H1 (cell line): ENCODE measurements at regions not wholly inside any gene's neighbourhood (a gene's known extent, or its start where the extent isn't known, plus 50 kb on each side); places are given as distances from the start of the nearest gene placed in this dataset.

Experiments used
- CTCF ChIA-PET: fragments of 300-600 bp; sonication (Branson Sonifier 250); formaldehyde crosslinking; loops from one replicate; lab custom pipeline; 2021; ENCODE audit not compliant: partially characterized antibody; lab: Charles Lee
- POLR2A ChIA-PET: fragments of 300-600 bp; sonication (Branson Sonifier 250); formaldehyde crosslinking; loops from one replicate; lab custom pipeline; 2021; ENCODE audit warnings: inconsistent platforms; ENCODE audit not compliant: partially characterized antibody; lab: Charles Lee
- DNase-seq, 2 experiments: peaks; one replicate each; pipeline versions ENCODE4 v3.0.0 to v3.0.0-alpha.2; 2010 to 2022; ENCODE audit warnings: low spot score in 2 of 2, low read depth in 1 of 2, mixed read lengths in 1 of 2
- FAIRE-seq: peaks from 2 replicates; lab custom pipeline; 2011; peaks lifted over from hg19 to GRCh38; lab: Jason Lieb, UNC
- H2AFZ ChIP-seq: 2 replicates; pipeline ENCODE4 v1.8.1; 2012; ENCODE audit warnings: low read length, inconsistent platforms
- H2AK5ac ChIP-seq: 2 replicates; pipeline ENCODE4 v1.6.1; 2013; ENCODE audit warnings: low read depth, low read length
- H2BK120ac ChIP-seq: replicated peaks from 2 replicates; pipeline ENCODE3; 2013; ENCODE audit warnings: low read depth, low read length, inconsistent platforms
- H2BK12ac ChIP-seq: 2 replicates; pipeline ENCODE4 v1.6.1; 2013; ENCODE audit warnings: low read depth, low read length
- H2BK15ac ChIP-seq: 2 replicates; pipeline ENCODE4 v1.6.1; 2013; ENCODE audit warnings: low read length
- H2BK20ac ChIP-seq: 2 replicates; pipeline ENCODE4 v1.6.1; 2013; ENCODE audit warnings: low read length
- H2BK5ac ChIP-seq: 2 replicates; pipeline ENCODE4 v1.6.1; 2013; ENCODE audit warnings: low read depth, low read length
- H3K14ac ChIP-seq: 2 replicates; pipeline ENCODE4 v1.6.1; 2013; ENCODE audit warnings: inconsistent platforms; ENCODE audit not compliant: insufficient read length
- H3K18ac ChIP-seq: 2 replicates; pipeline ENCODE4 v1.6.1; 2013; ENCODE audit warnings: low read length; ENCODE audit errors: extremely low read depth
- H3K23ac ChIP-seq: 2 replicates; pipeline ENCODE4 v1.6.1; 2013; ENCODE audit warnings: inconsistent platforms; ENCODE audit not compliant: insufficient read length
- H3K23me2 ChIP-seq: 2 replicates; pipeline ENCODE4 v1.6.1; 2013; ENCODE audit warnings: low read depth, low read length
- H3K27ac ChIP-seq: 2 replicates; pipeline ENCODE4 v1.6.1; 2011; ENCODE audit warnings: low read depth, low read length, inconsistent platforms
- H3K27me3 ChIP-seq, 4 experiments: replicated peaks in 1 of 4; 1 replicate in 1 of 4; 2 replicates in 3 of 4; pipeline versions ENCODE4 v1.6.1 to v1.8.1; 2011 to 2013; ENCODE audit warnings: low read length in 3 of 4, mild to moderate bottlenecking in 3 of 4, inconsistent platforms in 2 of 4, mixed read lengths in 2 of 4, moderate library complexity in 1 of 4; ENCODE audit not compliant: control insufficient read depth in 3 of 4, insufficient read depth in 3 of 4; ENCODE audit errors: extremely low read depth in 1 of 4
- H3K36me3 ChIP-seq, 4 experiments: 2 replicates each; pipeline versions ENCODE4 v1.6.1 to v1.8.1; 2011 to 2013; ENCODE audit warnings: mild to moderate bottlenecking in 4 of 4, low read length in 3 of 4, moderate library complexity in 2 of 4, control low read depth in 1 of 4, inconsistent platforms in 1 of 4; ENCODE audit not compliant: insufficient read depth in 4 of 4, control insufficient read depth in 2 of 4
- H3K4ac ChIP-seq: replicated peaks from 2 replicates; pipeline ENCODE3; 2013; ENCODE audit warnings: low read length, low read depth, mixed read lengths, inconsistent platforms; ENCODE audit not compliant: insufficient read length
- H3K4me1 ChIP-seq, 4 experiments: replicated peaks in 1 of 4; 1 replicate in 1 of 4; 2 replicates in 3 of 4; pipeline versions ENCODE4 v1.6.1 to v1.8.1; 2011 to 2013; ENCODE audit warnings: low read length in 3 of 4, inconsistent platforms in 2 of 4, mixed read lengths in 1 of 4; ENCODE audit not compliant: insufficient read depth in 4 of 4, control insufficient read depth in 3 of 4
- H3K4me2 ChIP-seq, 2 experiments: 2 replicates each; pipeline versions ENCODE4 v1.6.1 to v1.8.1; 2011 to 2013; ENCODE audit warnings: low read depth in 2 of 2, low read length in 2 of 2, control low read depth in 1 of 2, inconsistent platforms in 1 of 2, mild to moderate bottlenecking in 1 of 2; ENCODE audit not compliant: insufficient read depth in 1 of 2
- H3K4me3 ChIP-seq, 4 experiments: fragments of 200-600, 300-600 bp in 1 of 4; sonication (generic), shearing (Covaris generic), sonication (Bioruptor Twin) in 1 of 4; 2 replicates each; pipeline versions ENCODE4 v1.5.1 to v1.8.1; 2011 to 2016; ENCODE audit warnings: low read length in 4 of 4, low read depth in 3 of 4, control low read depth in 2 of 4, inconsistent platforms in 2 of 4, mild to moderate bottlenecking in 2 of 4, mixed read lengths in 1 of 4, moderate library complexity in 1 of 4; ENCODE audit not compliant: insufficient read depth in 2 of 4; ENCODE audit errors: extremely low read depth in 1 of 4
- H3K56ac ChIP-seq: replicated peaks from 2 replicates; pipeline ENCODE3; 2013; ENCODE audit warnings: low read depth, mild to moderate bottlenecking, mixed read lengths, low read length, inconsistent platforms; ENCODE audit not compliant: insufficient read length
- H3K79me1 ChIP-seq: 2 replicates; pipeline ENCODE4 v1.6.1; 2013; ENCODE audit warnings: low read depth, low read length, control low read depth
- H3K79me2 ChIP-seq, 2 experiments: 2 replicates each; pipeline versions ENCODE4 v1.6.1 to v1.8.1; 2012 to 2013; ENCODE audit warnings: low read length in 2 of 2, mild to moderate bottlenecking in 2 of 2, inconsistent platforms in 1 of 2; ENCODE audit not compliant: insufficient read depth in 2 of 2, control insufficient read depth in 1 of 2
- H3K9ac ChIP-seq, 4 experiments: replicated peaks in 1 of 4; 1 replicate in 1 of 4; 2 replicates in 3 of 4; pipeline versions ENCODE4 v1.6.1 to v1.8.1; 2011 to 2013; ENCODE audit warnings: low read depth in 3 of 4, low read length in 3 of 4, control low read depth in 2 of 4, mild to moderate bottlenecking in 2 of 4, moderate library complexity in 2 of 4, inconsistent platforms in 1 of 4; ENCODE audit errors: extremely low read depth in 1 of 4
- H3K9me3 ChIP-seq, 2 experiments: 2 replicates each; pipeline versions ENCODE4 v1.6.1 to v1.8.1; 2012 to 2013; ENCODE audit warnings: mild to moderate bottlenecking in 2 of 2, moderate library complexity in 2 of 2, control low read depth in 1 of 2, inconsistent platforms in 1 of 2, low read depth in 1 of 2, low read length in 1 of 2, mixed read lengths in 1 of 2; ENCODE audit not compliant: insufficient read depth in 2 of 2
- H4K20me1 ChIP-seq, 2 experiments: replicated peaks in 1 of 2; 2 replicates each; pipeline versions ENCODE3 to v1.8.1; 2011 to 2013; ENCODE audit warnings: inconsistent platforms in 2 of 2, low read length in 2 of 2, mild to moderate bottlenecking in 1 of 2; ENCODE audit not compliant: insufficient read depth in 2 of 2, control insufficient read depth in 1 of 2
- H4K5ac ChIP-seq: 2 replicates; pipeline ENCODE4 v1.6.1; 2013; ENCODE audit warnings: low read length, low read depth, mixed read lengths, inconsistent platforms; ENCODE audit not compliant: insufficient read length
- H4K8ac ChIP-seq: 2 replicates; pipeline ENCODE4 v1.8.0; 2013; ENCODE audit warnings: mild to moderate bottlenecking, moderate library complexity, low read length, inconsistent platforms; ENCODE audit not compliant: insufficient read depth; ENCODE audit errors: extremely low read depth
- H4K91ac ChIP-seq: replicated peaks from 2 replicates; pipeline ENCODE3; 2013; ENCODE audit warnings: low read length, mixed read lengths, inconsistent platforms; ENCODE audit not compliant: insufficient read length
- CBX8 ChIP-seq: fragments of 300-800, 300-1000 bp; sonication (generic); IDR thresholded peaks from 2 replicates; pipeline ENCODE4 v1.7.1; 2016; ENCODE audit warnings: low read depth, low read length, borderline replicate concordance
- KDM1A ChIP-seq: fragments of 200-600, 300-600 bp; sonication (generic); IDR thresholded peaks from 2 replicates; pipeline ENCODE4 v1.7.1; 2016; ENCODE audit warnings: mild to moderate bottlenecking, low read length, borderline replicate concordance
- MAFK ChIP-seq: IDR thresholded peaks from 2 replicates; pipeline ENCODE4 v1.6.1; 2012; ENCODE audit warnings: low read depth, mild to moderate bottlenecking, improper control_type of control experiment, low read length
- SAP30 ChIP-seq: fragments of 300-600 bp; sonication (generic); IDR thresholded peaks from 2 replicates; pipeline ENCODE4 v1.7.1; 2012; ENCODE audit warnings: low read length, moderate library complexity, mild to moderate bottlenecking, inconsistent platforms; ENCODE audit not compliant: insufficient read depth, insufficient replicate concordance
- SRF ChIP-seq: IDR thresholded peaks from 2 replicates; pipeline ENCODE4 v1.6.1; 2011; ENCODE audit warnings: mild to moderate bottlenecking, low read depth, low read length, moderate library complexity
- WGBS, 2 experiments: shearing (Covaris generic) in 1 of 2; methylation state at CpG; one replicate each; pipeline versions ENCODE4 v1.1.6 to v1.1.7; 2013 to 2015; ENCODE audit warnings: low lambda C conversion rate in 2 of 2, mixed read lengths in 2 of 2, inconsistent platforms in 1 of 2, low coverage in 1 of 2, missing lambda C conversion rate in 1 of 2; ENCODE audit not compliant: insufficient replicate concordance in 2 of 2, insufficient coverage in 1 of 2, insufficient read length in 1 of 2; ENCODE audit errors: extremely low coverage in 1 of 2, missing lambda C conversion rate in 1 of 2; 5-methylcytosine and 5-hydroxymethylcytosine counted together
- TF ChIP-seq, protein P1 (sequence below): IDR thresholded peaks from 2 replicates; pipeline ENCODE4 v1.6.1; 2011; ENCODE audit warnings: low read depth, mild to moderate bottlenecking, low read length; ENCODE audit not compliant: insufficient read depth

DNA sequence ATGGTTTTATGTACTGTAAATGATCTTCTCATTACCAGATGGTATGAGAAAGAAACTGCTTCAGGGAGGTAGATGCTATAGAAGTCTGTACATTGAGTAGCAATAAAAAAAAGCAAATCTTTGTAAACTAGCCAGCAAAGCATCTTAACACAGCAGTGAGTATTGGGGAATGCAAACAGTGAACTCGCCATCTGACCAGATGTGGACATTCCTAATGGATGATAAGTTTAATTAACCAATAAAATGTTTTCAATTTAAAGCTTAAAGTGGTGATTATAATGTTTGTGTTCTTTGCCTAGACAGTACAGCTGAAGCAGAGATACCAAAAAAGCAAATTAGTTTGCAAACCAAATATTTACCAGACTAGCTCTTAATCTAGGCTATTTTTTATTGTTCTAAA is 1144.2 kb downstream of the FAT4 start:
- no peaks in the 10 kb centered on the region for H3K79me2 ChIP-seq
- no peak overlapping the region for H3K4me2 ChIP-seq
- H3K27me3 ChIP-seq: no peaks in the 10 kb centered on the region
- no peak overlapping the region for H2BK15ac ChIP-seq
- no peak overlapping the region for H4K5ac ChIP-seq
- no peak overlapping the region for H3K18ac ChIP-seq
- no peak overlapping the region for H3K4ac ChIP-seq
- no peak overlapping the region for H3K9ac ChIP-seq
- no peak overlapping the region for H2BK5ac ChIP-seq
- DNase-seq (no peak), FAIRE-seq (no peak)
- H3K56ac ChIP-seq: no peak overlapping the region
- H2BK120ac ChIP-seq: no peak overlapping the region
- H2AK5ac ChIP-seq: no peak overlapping the region
- 94% methylated on average over 1 of the region's 1 CpG; no CpG with 5 or more reads in 1 of the 2 experiments for WGBS, 2 experiments
- no peak overlapping the region for H3K14ac ChIP-seq
- no peaks in the 10 kb centered on the region for H3K9me3 ChIP-seq
- no peak overlapping the region for H3K4me3 ChIP-seq
- no peak overlapping the region for H2BK20ac ChIP-seq
- CTCF ChIA-PET: no interaction called here
- no peaks in the 10 kb centered on the region for H3K79me1 ChIP-seq
- no peak for TF ChIP-seq CBX8
- TF ChIP-seq KDM1A: no peak
- TF ChIP-seq, protein P1, sequence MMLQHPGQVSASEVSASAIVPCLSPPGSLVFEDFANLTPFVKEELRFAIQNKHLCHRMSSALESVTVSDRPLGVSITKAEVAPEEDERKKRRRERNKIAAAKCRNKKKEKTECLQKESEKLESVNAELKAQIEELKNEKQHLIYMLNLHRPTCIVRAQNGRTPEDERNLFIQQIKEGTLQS: no peak
- TF ChIP-seq MAFK: no peak
- TF ChIP-seq SRF: no peak
- no peak for TF ChIP-seq SAP30
- no peak overlapping the region for H3K27ac ChIP-seq
- POLR2A ChIA-PET: no interaction called here
- H3K36me3 ChIP-seq: no peaks in the 10 kb centered on the region
- no peak overlapping the region for H3K23ac ChIP-seq
- H2AFZ ChIP-seq: no peak overlapping the region
- no peaks in the 10 kb centered on the region for H3K4me1 ChIP-seq
- H4K91ac ChIP-seq: no peak overlapping the region
- H2BK12ac ChIP-seq: no peak overlapping the region
- H4K20me1 ChIP-seq: no peaks in the 10 kb centered on the region
- no peak overlapping the region for H4K8ac ChIP-seq
- H3K23me2 ChIP-seq: no peaks in the 10 kb centered on the region
